B cell (primary cell): ENCODE measurements at regions not wholly inside any gene's neighbourhood (a gene's known extent, or its start where the extent isn't known, plus 50 kb on each side); places are given as distances from the start of the nearest gene placed in this dataset.

Experiments
- ATAC-seq: fragments of 200-7000 bp; cut with Tn5 transposase; one replicate; pipeline ENCODE4 v1.10.0; 2021; ENCODE audit warnings: low read depth, mild to moderate bottlenecking, moderate number of reproducible peaks, moderate library complexity
- CTCF ChIA-PET: fragments of 350-600 bp; sonication (Branson Sonifier 250); formaldehyde crosslinking; loops from one replicate; lab custom pipeline; 2021; ENCODE audit warnings: antibody characterized with exemption, inconsistent platforms; lab: Charles Lee
- POLR2A ChIA-PET: fragments of 350-600 bp; sonication (Branson Sonifier 250); formaldehyde crosslinking; loops from one replicate; lab custom pipeline; 2021; ENCODE audit warnings: antibody characterized with exemption; lab: Charles Lee
- DNase-seq: peaks from one replicate; pipeline ENCODE4 v3.0.0; 2013
- H2AFZ ChIP-seq: 2 replicates; pipeline ENCODE4 v1.6.1; 2012; ENCODE audit warnings: mild to moderate bottlenecking, low read depth, low read length; ENCODE audit not compliant: insufficient read depth, poor library complexity, severe bottlenecking
- H3K27ac ChIP-seq, 2 donors: 1 replicate in 1 of 2; 2 replicates in 1 of 2; pipeline ENCODE4 v1.5.1; 2012 to 2013; ENCODE audit warnings: low read length in 2 of 2, mild to moderate bottlenecking in 2 of 2, moderate library complexity in 1 of 2
- H3K27me3 ChIP-seq, 4 experiments: fragments of 200-600 bp in 1 of 4; sonication (generic) in 1 of 4; replicated peaks in 1 of 4; 1 replicate in 2 of 4; 2 replicates in 2 of 4; pipeline versions ENCODE4 v1.6.1 to v1.7.0; 2013 to 2016; ENCODE audit warnings: low read length in 3 of 4, mild to moderate bottlenecking in 2 of 4, mixed read lengths in 1 of 4, moderate library complexity in 1 of 4; ENCODE audit not compliant: insufficient read depth in 4 of 4, control insufficient read depth in 3 of 4; ENCODE audit errors: control extremely low read depth in 1 of 4
- H3K36me3 ChIP-seq, 2 experiments: replicated peaks in 1 of 2; 1 replicate in 1 of 2; 2 replicates in 1 of 2; pipeline versions ENCODE4 v1.6.1 to v1.7.1; 2013; ENCODE audit warnings: low read length in 1 of 2; ENCODE audit not compliant: insufficient read depth in 2 of 2, control insufficient read depth in 1 of 2; ENCODE audit errors: control extremely low read depth in 1 of 2, extremely low read depth in 1 of 2
- H3K4me1 ChIP-seq, 2 donors: fragments of 200-600 bp in 1 of 2; sonication (generic) in 1 of 2; 1 replicate in 1 of 2; 2 replicates in 1 of 2; pipeline versions ENCODE4 v1.5.1 to v1.6.1; 2013 to 2017; ENCODE audit warnings: low read length in 2 of 2; ENCODE audit not compliant: control insufficient read depth in 2 of 2, insufficient read depth in 2 of 2
- H3K4me2 ChIP-seq: replicated peaks from 2 replicates; pipeline ENCODE3; 2012; ENCODE audit warnings: mild to moderate bottlenecking, low read depth, low read length; ENCODE audit not compliant: poor library complexity, severe bottlenecking
- H3K4me3 ChIP-seq, 5 experiments: fragments of 200-600 bp in 1 of 5; sonication (generic) in 1 of 5; 1 replicate in 3 of 5; 2 replicates in 2 of 5; pipeline versions ENCODE4 v1.5.1 to v1.7.0; 2011 to 2016; ENCODE audit warnings: low read length in 4 of 5, mild to moderate bottlenecking in 4 of 5, low read depth in 2 of 5, control low read depth in 1 of 5, moderate library complexity in 1 of 5; ENCODE audit not compliant: insufficient read depth in 1 of 5; ENCODE audit errors: control extremely low read depth in 1 of 5, extremely low read depth in 1 of 5
- H3K79me2 ChIP-seq: fragments of 200-600 bp; sonication (generic); one replicate; pipeline ENCODE4 v1.6.0; 2016; ENCODE audit warnings: low read length; ENCODE audit not compliant: control insufficient read depth, insufficient read depth
- H3K9ac ChIP-seq: fragments of 200-600 bp; sonication (generic); 2 replicates; pipeline ENCODE4 v1.6.1; 2017; ENCODE audit warnings: mild to moderate bottlenecking, low read length, moderate library complexity
- H3K9me3 ChIP-seq, 3 donors: one replicate each; pipeline versions ENCODE4 v1.6.1 to v1.7.1; 2013; ENCODE audit warnings: low read length in 2 of 3; ENCODE audit not compliant: control insufficient read depth in 2 of 3, insufficient read depth in 1 of 3; ENCODE audit errors: control extremely low read depth in 1 of 3
- H4K20me1 ChIP-seq: 2 replicates; pipeline ENCODE4 v1.6.0; 2012; ENCODE audit warnings: mild to moderate bottlenecking, low read length; ENCODE audit not compliant: insufficient read depth, control insufficient read depth, poor library complexity, severe bottlenecking
- H3K27ac Mint-ChIP-seq: one replicate; pipeline ENCODE4 v1.8.0; 2021; ENCODE audit warnings: mixed read lengths
- H3K27me3 Mint-ChIP-seq: one replicate; pipeline ENCODE4 v1.8.0; 2021; ENCODE audit warnings: mixed read lengths
- H3K4me1 Mint-ChIP-seq: one replicate; pipeline ENCODE4 v1.8.0; 2021; ENCODE audit warnings: mixed read lengths
- H3K4me3 Mint-ChIP-seq: one replicate; pipeline ENCODE4 v1.8.0; 2021; ENCODE audit warnings: mixed read lengths
- H3K9me3 Mint-ChIP-seq: one replicate; pipeline ENCODE4 v1.8.0; 2022; ENCODE audit warnings: mixed read lengths; ENCODE audit not compliant: insufficient read depth
- CTCF ChIP-seq: fragments of 200-600 bp; IDR thresholded peaks from one replicate; pipeline ENCODE4 v1.8.0; 2022; ENCODE audit warnings: antibody characterized with exemption, mild to moderate bottlenecking
- EZH2 ChIP-seq: IDR thresholded peaks from 2 replicates; pipeline ENCODE4 v1.6.1; 2012; ENCODE audit warnings: borderline replicate concordance, low read depth, mild to moderate bottlenecking, moderate library complexity, low read length; ENCODE audit not compliant: insufficient read depth, poor library complexity, severe bottlenecking
- WGBS: methylation state at CpG from one replicate; pipeline ENCODE4 v1.1.5; 2013; ENCODE audit warnings: missing lambda C conversion rate; ENCODE audit not compliant: insufficient coverage; 5-methylcytosine and 5-hydroxymethylcytosine counted together
- intact Hi-C: fragments of 100-400 bp; cut with micrococcal nuclease; formaldehyde crosslinking; loops from one replicate; pipeline ENCODE4 v1.10.0; 2022

GRCh38 chr13:106915146-106915545, 347.2 kb upstream of the ARGLU1 start:
- no peak overlapping the region for H3K4me3 Mint-ChIP-seq
- no peaks in the 10 kb centered on the region for H3K9me3 Mint-ChIP-seq
- H3K9me3 ChIP-seq: peaks cover 0 to 2% (median 0%) of the 10 kb centered on the region in 3 donors
- no peak overlapping the region for H3K9ac ChIP-seq
- no peaks in the 10 kb centered on the region for H4K20me1 ChIP-seq
- DNase-seq: no peak
- ChIA-PET CTCF (interaction anchor here (0.6 kb wide), 1 partner anchor 76 kb away, joined by 3 read pairs; no protein-coding TSS in a partner anchor), POLR2A (no interaction called here)
- H2AFZ ChIP-seq: no peak overlapping the region
- TF ChIP-seq CTCF: no peak
- TF ChIP-seq EZH2: no peak
- no peak for ATAC-seq
- H3K4me1 Mint-ChIP-seq: peaks cover 24% of the 10 kb centered on the region
- no peaks in the 10 kb centered on the region for H3K79me2 ChIP-seq
- H3K4me1 ChIP-seq: peaks cover 20 to 22% of the 10 kb centered on the region in 2 donors
- intact Hi-C loops: loop anchor here (5.0 kb wide), 1 partner anchor 353 kb away; no protein-coding TSS in a partner anchor
- no peak overlapping the region for H3K4me2 ChIP-seq
- no peaks in the 10 kb centered on the region for H3K36me3 ChIP-seq
- no peak overlapping the region for H3K4me3 ChIP-seq
- peaks cover 21% of the 10 kb centered on the region for H3K27me3 Mint-ChIP-seq
- WGBS: 71% methylated on average over 2 of the region's 3 CpGs
- H3K27me3 ChIP-seq: peaks cover 0 to 9% (median 4%) of the 10 kb centered on the region in 4 experiments
- no peak overlapping the region for H3K27ac Mint-ChIP-seq
- no peak overlapping the region for H3K27ac ChIP-seq

- Histone ChIP-seq H3K36me3 (no peaks in the 10 kb centered on the region), H3K27me3 (no peaks in the 10 kb centered on the region), H3K9me3 (no peaks in the 10 kb centered on the region), H3K4me2 (no peak overlapping the region), H3K79me2 (no peaks in the 10 kb centered on the region), H3K27ac (no peak overlapping the region), H3K9ac (no peak overlapping the region), H4K20me1 (no peaks in the 10 kb centered on the region), H2AFZ (no peak overlapping the region), H3K4me1 (no peaks in the 10 kb centered on the region), H3K4me3 (no peak overlapping the region)
- POLR2A ChIA-PET: no interaction called here
- TF ChIP-seq CTCF: no peak
- no peak for TF ChIP-seq EZH2
- CTCF ChIA-PET: no interaction called here
- no peak overlapping the region for H3K4me3 Mint-ChIP-seq
- no peak overlapping the region for H3K27ac Mint-ChIP-seq
- no peaks in the 10 kb centered on the region for H3K9me3 Mint-ChIP-seq
- 83% methylated on average over 2 of the region's 4 CpGs for WGBS
- ATAC-seq (no peak), DNase-seq (no peak)
- intact Hi-C loops: no loop called here
- H3K4me1 Mint-ChIP-seq: peaks cover 8% of the 10 kb centered on the region
- peaks cover 19% of the 10 kb centered on the region for H3K27me3 Mint-ChIP-seq
These were observed 343.7 kb upstream of the ARGLU1 start for GRCh38 chr13:106911627-106912026.
